Erythroblast (primary cell): ENCODE measurements at regions not wholly inside any gene's neighbourhood (a gene's known extent, or its start where the extent isn't known, plus 50 kb on each side); places are given as distances from the start of the nearest gene placed in this dataset.

Experiments used
- GATA1 ChIP-seq: IDR thresholded peaks from 2 replicates; pipeline ENCODE4 v1.6.1; 2011; ENCODE audit warnings: low read depth, mild to moderate bottlenecking, control low read depth, low read length, moderate library complexity
- POLR2A ChIP-seq: IDR thresholded peaks from 2 replicates; pipeline ENCODE4 v1.6.1; 2011; ENCODE audit warnings: mild to moderate bottlenecking, low read length

GRCh38 chr9:36517131-36517530 lies 55.6 kb upstream of the MELK start:
- TF ChIP-seq POLR2A (no peak), GATA1 (no peak)
